Thoracic aorta (tissue), 2 donors: ENCODE measurements at regions not wholly inside any gene's neighbourhood (a gene's known extent, or its start where the extent isn't known, plus 50 kb on each side); places are given as distances from the start of the nearest gene placed in this dataset.
A peak's percentile ranks its signal among the peaks of the same experiment; 100 is the strongest.

Experiments
- ATAC-seq: fragments of 150-250 bp; one replicate; pipeline ENCODE4 v1.8.0; 2017; ENCODE audit warnings: low read depth; ENCODE audit not compliant: insufficient number of reproducible peaks, low FRiP score
- DNase-seq: peaks from one replicate; pipeline ENCODE4 v3.0.0-alpha.2; 2020; ENCODE audit warnings: low spot score
- H3K27ac ChIP-seq, 2 donors: fragments of 200-600 bp; sonication (generic); 1 replicate in 1 of 2; 2 replicates in 1 of 2; pipeline ENCODE4 v1.5.1; 2016; ENCODE audit warnings: mild to moderate bottlenecking in 2 of 2, moderate library complexity in 2 of 2
- H3K27me3 ChIP-seq: fragments of 200-600 bp; sonication (generic); replicated peaks from 2 replicates; pipeline ENCODE4 v1.6.0; 2016; ENCODE audit warnings: mild to moderate bottlenecking; ENCODE audit not compliant: insufficient read depth
- H3K36me3 ChIP-seq: fragments of 200-600 bp; sonication (generic); one replicate; pipeline ENCODE4 v1.5.1; 2016
- H3K4me1 ChIP-seq, 2 donors: fragments of 200-600 bp; sonication (generic); 1 replicate in 1 of 2; 2 replicates in 1 of 2; pipeline versions ENCODE4 v1.5.1 to v1.6.0; 2016; ENCODE audit warnings: low read depth in 2 of 2, mild to moderate bottlenecking in 1 of 2; ENCODE audit not compliant: control insufficient read depth in 1 of 2
- H3K4me3 ChIP-seq: fragments of 200-600 bp; sonication (generic); 2 replicates; pipeline ENCODE4 v1.5.1; 2016; ENCODE audit warnings: mild to moderate bottlenecking
- H3K9me3 ChIP-seq: fragments of 200-600 bp; sonication (generic); 2 replicates; pipeline ENCODE4 v1.5.1; 2016
- CTCF ChIP-seq: fragments of 200-600 bp; sonication (generic); IDR thresholded peaks from one replicate; pipeline ENCODE4 v1.5.1; 2019; ENCODE audit warnings: antibody characterized with exemption

GRCh38 chr1:87506147-87506546 is 177.5 kb downstream of the LMO4 start:
- ATAC-seq (no peak), DNase-seq (no peak)
- H3K4me1 ChIP-seq: peaks cover 12 to 16% of the 10 kb centered on the region in 2 donors
- no peak for TF ChIP-seq CTCF
- H3K9me3 ChIP-seq: no peaks in the 10 kb centered on the region
- no peak overlapping the region for H3K27ac ChIP-seq
- no peaks in the 10 kb centered on the region for H3K36me3 ChIP-seq
- H3K27me3 ChIP-seq: no peaks in the 10 kb centered on the region
- no peak overlapping the region for H3K4me3 ChIP-seq

GRCh38 chr1:87508247-87508787 is 179.6 kb downstream of the LMO4 start:
- Histone ChIP-seq H3K4me1 (peaks cover 12 to 16% of the 10 kb centered on the region in 2 donors), H3K36me3 (no peaks in the 10 kb centered on the region), H3K27me3 (no peaks in the 10 kb centered on the region), H3K4me3 (no peak overlapping the region), H3K27ac (peak overlapping the region in 1 of 2 donors; percentile 11), H3K9me3 (no peaks in the 10 kb centered on the region)
- DNase-seq (no peak), ATAC-seq (no peak)
- TF ChIP-seq CTCF: no peak

DNA sequence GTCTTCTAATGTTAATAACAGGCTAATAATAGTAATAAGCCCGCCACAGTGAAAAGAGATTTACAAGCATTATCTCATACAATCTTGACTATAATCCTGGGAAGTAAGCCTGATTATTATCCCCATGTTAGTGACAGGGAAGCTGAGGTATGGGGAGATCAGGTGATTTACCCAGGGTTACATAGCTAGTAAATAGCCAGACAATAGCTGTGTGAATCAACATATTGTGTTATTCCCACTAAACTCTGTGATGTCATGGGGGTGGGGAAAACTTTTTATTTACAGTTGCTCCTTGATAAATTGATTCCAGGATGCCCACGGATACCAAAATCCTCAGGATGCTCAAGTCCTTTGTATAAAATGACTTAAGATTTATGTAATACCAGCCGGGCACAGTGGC is 181.9 kb downstream of the LMO4 start:
- no peak overlapping the region for H3K4me3 ChIP-seq
- TF ChIP-seq CTCF: no peak
- H3K27ac ChIP-seq: no peak overlapping the region
- no peak for ATAC-seq
- no peaks in the 10 kb centered on the region for H3K9me3 ChIP-seq
- no peaks in the 10 kb centered on the region for H3K27me3 ChIP-seq
- no peak for DNase-seq
- peaks cover 15 to 23% of the 10 kb centered on the region in 2 donors for H3K4me1 ChIP-seq
- H3K36me3 ChIP-seq: no peaks in the 10 kb centered on the region

DNA sequence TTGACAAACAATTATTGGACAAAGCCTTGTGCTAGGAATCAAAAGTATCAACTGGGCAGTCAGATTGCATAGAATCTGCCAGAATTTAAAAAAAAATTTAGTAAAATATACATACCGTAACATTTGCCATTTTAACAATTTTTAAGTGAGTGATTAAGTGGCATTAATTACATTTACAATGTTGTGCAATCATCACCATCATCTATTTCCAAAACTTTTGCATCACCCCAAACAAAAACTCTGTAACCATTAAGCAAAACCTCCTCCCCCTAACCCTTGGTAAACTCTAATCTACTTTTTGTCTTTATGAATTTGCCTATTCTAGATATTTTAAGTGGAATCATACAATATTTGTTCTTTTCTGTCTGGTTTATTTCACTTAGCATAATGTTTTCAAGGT is 182.8 kb downstream of the LMO4 start:
- peaks cover 17 to 30% of the 10 kb centered on the region in 2 donors for H3K4me1 ChIP-seq
- no peaks in the 10 kb centered on the region for H3K27me3 ChIP-seq
- no peak overlapping the region for H3K27ac ChIP-seq
- ATAC-seq: no peak
- no peaks in the 10 kb centered on the region for H3K36me3 ChIP-seq
- TF ChIP-seq CTCF: no peak
- H3K9me3 ChIP-seq: no peaks in the 10 kb centered on the region
- DNase-seq: no peak
- no peak overlapping the region for H3K4me3 ChIP-seq

DNA sequence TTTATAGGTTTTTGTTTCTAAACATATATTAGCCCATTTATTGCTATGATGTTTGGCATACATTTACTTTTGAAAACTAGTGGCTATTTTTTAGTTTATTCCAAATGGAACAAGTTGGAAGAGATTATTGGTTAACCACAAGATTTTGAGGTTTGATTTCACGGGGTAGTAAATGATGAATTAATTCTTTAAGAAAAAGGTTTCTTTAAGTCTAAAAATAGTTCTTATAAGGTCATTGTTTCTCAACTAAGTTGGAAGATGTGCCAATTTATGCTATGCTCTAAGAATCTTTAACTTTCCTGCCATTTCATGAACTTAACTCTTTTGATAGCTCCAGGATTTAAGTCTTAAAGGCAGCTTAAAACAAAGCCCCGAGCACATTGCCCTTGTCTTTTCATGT is 183.8 kb downstream of the LMO4 start:
- no peak overlapping the region for H3K4me3 ChIP-seq
- no peaks in the 10 kb centered on the region for H3K9me3 ChIP-seq
- H3K27me3 ChIP-seq: no peaks in the 10 kb centered on the region
- no peak overlapping the region for H3K27ac ChIP-seq
- no peak for TF ChIP-seq CTCF
- no peaks in the 10 kb centered on the region for H3K36me3 ChIP-seq
- H3K4me1 ChIP-seq: peaks cover 17 to 28% of the 10 kb centered on the region in 2 donors
- ATAC-seq (no peak), DNase-seq (no peak)
